GM19238 (cell line): ENCODE measurements at regions not wholly inside any gene's neighbourhood (a gene's known extent, or its start where the extent isn't known, plus 50 kb on each side); places are given as distances from the start of the nearest gene placed in this dataset.

ENCODE experiments used
- DNase-seq: peaks from one replicate; pipeline ENCODE4 v3.0.0; 2011; ENCODE audit warnings: low spot score; ENCODE audit not compliant: insufficient read length

- no peak for DNase-seq
Measured at GRCh38 chr1:90561103-90561783, 155.9 kb downstream of the BARHL2 start.

GRCh38 chr1:90558754-90559378, 158.2 kb downstream of the BARHL2 start:
- no peak for DNase-seq

DNA sequence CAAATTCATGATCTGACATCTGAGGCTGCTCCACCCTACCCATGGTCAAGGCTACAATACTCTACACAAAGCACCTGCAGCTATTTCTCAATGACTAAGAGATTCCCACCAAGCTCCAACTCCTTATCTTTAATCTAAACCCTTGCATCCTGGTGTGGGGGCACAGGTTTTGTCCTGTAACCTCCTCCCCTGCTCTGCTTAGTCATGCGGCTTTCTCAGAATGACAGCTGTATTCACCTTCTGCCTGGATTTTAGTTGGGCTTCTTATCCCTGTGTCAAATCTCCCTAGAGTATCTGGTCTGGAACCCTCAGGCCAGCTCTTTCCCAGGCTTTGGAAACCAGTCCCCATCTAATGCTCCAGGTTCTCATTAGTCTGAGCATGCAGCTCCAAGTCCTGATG, 159.0 kb downstream of the BARHL2 start:
- DNase-seq = no peak

- no peak for DNase-seq
Measured at GRCh38 chr1:90557706-90558105, 159.4 kb downstream of the BARHL2 start.

- no peak for DNase-seq
Measured at GRCh38 chr1:90550626-90551406, 166.3 kb downstream of the BARHL2 start.

DNA sequence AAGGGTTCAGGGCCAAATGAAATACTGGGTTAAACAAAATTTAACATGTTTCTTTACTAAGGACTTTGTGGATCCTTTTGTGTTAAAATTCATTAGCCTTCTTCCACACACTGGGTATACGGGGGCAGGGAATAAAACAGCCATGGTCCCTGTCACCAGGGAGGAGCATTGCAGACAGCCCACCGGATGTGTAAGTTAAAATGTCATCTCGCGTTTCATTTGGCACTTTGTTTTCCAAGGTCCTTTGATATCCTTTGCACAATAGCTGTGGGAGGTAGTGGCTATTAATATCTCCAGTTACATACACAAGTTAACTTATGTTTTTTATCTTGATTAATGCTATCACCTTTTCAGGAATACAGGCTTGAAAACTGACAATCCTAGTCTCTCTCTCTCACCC, 172.7 kb downstream of the BARHL2 start:
- DNase-seq = no peak

GRCh38 chr1:90537606-90538362, 179.3 kb downstream of the BARHL2 start:
- DNase-seq = no peak

- no peak for DNase-seq
Measured at GRCh38 chr1:90534663-90535295, 182.3 kb downstream of the BARHL2 start.

DNA sequence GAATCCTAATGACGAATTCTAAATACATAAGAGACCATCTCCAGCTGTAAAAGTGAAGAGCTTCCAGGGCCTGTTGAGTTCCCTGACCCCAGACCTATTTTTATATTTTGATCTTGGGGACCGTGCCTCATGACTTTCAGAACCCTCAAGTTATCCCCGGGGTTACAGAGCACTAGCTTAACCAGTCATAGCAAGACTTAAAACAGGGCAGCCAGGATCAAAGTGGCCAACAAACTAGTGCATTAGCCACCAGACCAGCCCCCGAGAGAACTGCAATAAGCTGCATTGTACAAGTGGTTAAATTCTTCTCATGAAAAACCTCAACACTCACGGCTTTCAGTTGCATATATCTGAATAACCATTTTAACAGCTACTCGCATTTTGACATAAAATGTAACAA, 183.0 kb downstream of the BARHL2 start:
- no peak for DNase-seq

DNA sequence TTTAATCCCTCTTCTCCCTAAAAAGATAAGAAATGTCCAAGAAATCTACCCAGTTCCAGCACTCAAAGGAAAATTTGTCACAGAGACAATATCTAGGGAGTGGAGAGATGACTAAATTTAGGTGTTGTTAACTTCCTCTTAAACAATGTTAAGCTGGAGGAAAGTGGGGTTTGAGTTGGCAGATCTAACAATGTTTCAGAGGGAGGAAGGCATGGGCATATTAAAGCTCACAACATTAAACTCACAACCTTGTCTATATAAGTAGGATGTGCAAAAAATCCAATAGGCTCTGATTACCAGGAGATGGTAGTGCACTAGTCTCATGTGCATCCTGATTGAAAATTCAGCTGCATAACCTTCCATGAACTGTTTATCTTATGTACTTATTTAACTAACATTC, 190.1 kb downstream of the BARHL2 start:
- no peak for DNase-seq

- DNase-seq = no peak
Measured at GRCh38 chr1:90522432-90522831, 194.7 kb downstream of the BARHL2 start.

DNA sequence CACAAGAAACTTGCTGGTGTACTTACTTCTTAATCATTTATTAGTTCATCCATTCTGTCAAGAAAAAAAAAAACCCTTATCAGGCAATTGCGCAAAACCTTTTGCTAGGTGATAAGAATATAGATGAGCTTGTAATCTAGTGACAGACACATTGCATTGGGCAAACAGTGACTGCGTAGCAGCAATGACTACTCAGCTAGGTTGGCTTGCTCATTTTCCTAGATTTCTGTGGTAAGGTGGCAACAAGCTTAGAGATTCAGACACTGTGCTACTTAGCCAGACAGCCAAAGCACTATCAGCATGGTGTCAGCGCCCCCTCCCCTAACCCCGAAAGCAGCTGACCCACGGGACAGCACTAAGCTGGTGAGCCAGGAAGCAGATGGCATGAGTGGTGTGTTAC, 203.1 kb downstream of the BARHL2 start:
- DNase-seq = no peak

- DNase-seq = no peak
Measured at GRCh38 chr1:90512441-90512840, 204.7 kb downstream of the BARHL2 start.

- no peak for DNase-seq
Measured at GRCh38 chr1:90510143-90510542, 207.0 kb downstream of the BARHL2 start.

DNA sequence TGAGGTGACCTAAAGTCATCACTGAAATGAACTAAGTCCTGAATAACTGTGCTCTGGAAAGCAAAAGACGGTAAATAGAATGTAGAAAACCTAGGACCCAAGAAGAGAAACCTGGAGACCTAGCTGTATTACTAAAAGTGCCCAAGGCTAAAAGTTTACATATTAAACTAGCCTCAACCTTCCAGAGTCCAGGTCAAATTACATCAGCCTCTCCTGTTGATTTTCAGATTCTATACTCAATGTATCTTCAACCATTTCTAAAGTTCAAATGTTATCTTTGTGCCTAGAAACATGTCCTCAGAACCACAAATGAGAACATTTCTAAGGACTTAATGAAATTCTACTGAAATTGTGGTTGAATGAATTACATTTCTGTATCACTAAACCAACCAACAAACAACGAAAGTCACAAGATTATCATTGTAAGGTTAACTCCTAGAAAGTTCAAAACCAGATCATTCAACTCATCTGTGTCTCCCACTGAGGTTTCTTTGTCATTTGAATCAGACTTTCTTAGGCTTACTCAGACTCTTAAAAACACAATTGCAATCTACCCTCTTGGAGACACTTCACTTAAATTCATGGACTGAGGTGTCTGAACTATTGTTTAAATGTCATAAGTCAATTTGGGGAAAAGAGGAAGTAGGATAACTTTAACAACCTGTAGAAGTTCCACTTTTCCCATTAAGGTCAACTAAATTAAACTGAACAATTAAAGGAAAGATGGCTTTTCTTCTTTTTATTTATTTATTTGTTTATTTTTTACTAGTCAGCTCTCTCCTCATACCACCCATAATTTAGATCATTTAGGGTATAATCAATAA, 207.7 kb downstream of the BARHL2 start:
- no peak for DNase-seq

GRCh38 chr1:90508376-90509167, 208.5 kb downstream of the BARHL2 start:
- DNase-seq = no peak

GRCh38 chr1:90507173-90507572, 209.9 kb downstream of the BARHL2 start:
- no peak for DNase-seq

GRCh38 chr1:90505806-90506205, 211.3 kb downstream of the BARHL2 start:
- no peak for DNase-seq

GRCh38 chr1:90504509-90504908, 212.6 kb downstream of the BARHL2 start:
- DNase-seq = no peak

DNA sequence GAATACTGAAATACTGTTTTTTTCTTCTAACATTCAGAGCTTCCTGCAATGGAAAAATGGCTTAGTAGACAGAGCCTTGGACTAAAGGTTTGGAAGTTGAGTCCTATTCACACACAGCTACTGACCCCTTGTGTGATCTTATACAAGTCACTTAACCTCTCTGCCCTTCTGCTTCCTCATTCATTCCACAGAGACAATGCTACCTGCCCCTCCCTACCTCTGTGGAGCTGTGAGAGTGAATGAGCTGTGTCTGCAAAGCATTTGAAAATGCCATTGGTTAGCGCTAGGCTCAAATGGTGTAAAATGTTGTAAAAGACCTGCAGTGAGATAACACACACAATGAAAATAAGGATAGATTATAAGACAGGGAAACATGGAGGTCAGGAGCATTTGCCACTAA, 214.4 kb downstream of the BARHL2 start:
- no peak for DNase-seq
